ENCODE measurements at regions not wholly inside any gene's neighbourhood (a gene's known extent, or its start where the extent isn't known, plus 50 kb on each side); places are given as distances from the start of the nearest gene placed in this dataset.

- TF ChIP-seq CTCF (conservative IDR thresholded peaks at IDR 0.05; ENCODE audit: low read depth, low read length) (no peak), EZH2 (IDR thresholded peaks at IDR 0.05; ENCODE audit: borderline replicate concordance, low read depth, low read length, poor library complexity, severe bottlenecking) (no peak)
Observed at GRCh38 chr6:97939440-97940168, 656.6 kb upstream of the MMS22L start.
